ENCODE measurements at regions not wholly inside any gene's neighbourhood (a gene's known extent, or its start where the extent isn't known, plus 50 kb on each side); places are given as distances from the start of the nearest gene placed in this dataset.
"Not testable (repeated sequence)": the region's sequence is repeated elsewhere in the genome, so short reads cannot be mapped to it uniquely, and the experiment has no call there.

DNA sequence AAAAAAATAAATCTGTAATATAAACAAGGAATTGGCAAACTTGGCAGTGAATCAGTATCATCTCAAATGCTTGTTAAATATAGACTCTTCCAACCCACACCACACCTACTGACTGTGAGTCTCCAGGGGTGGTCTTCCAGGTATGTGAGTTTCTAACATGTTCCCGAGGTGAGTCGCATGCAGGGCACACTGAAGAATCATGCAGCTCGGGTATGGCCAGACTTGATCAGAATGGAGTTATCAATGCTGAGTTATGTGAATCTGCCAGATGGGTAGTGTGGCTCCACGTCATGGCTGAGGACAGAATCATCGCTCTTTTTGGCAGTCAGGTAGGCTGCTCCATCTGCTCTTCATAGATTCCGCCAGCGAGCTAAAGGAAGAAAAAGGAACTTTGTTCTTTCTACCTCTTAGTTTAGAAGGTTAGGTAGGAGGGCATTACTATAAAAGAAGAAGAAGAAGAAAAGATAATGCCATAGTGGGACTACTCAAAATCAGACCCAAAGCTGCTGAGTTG, 1279.7 kb upstream of the ZEB2 start:
- Histone ChIP-seq H3K36me3 (ENCODE audit: control insufficient read depth in 3 of 3, insufficient read depth in 3 of 3, low read length in 3 of 3) (no peaks in the 10 kb centered on the region), H3K9ac (ENCODE audit: low read depth in 1 of 3, low read length in 3 of 3) (no peak overlapping the region), H3K4me3 (ENCODE audit: low read length in 3 of 3) (no peak overlapping the region), H3K4me1 (ENCODE audit: control insufficient read depth in 3 of 3, insufficient read depth in 3 of 3, low read length in 3 of 3) (no peaks in the 10 kb centered on the region), H3K27me3 (ENCODE audit: control insufficient read depth in 3 of 3, insufficient read depth in 3 of 3, low read length in 3 of 3) (no peaks in the 10 kb centered on the region), H3K27ac (ENCODE audit: low read depth, low read length) (no peak overlapping the region), H3K9me3 (ENCODE audit: control insufficient read depth in 3 of 3, low read length in 3 of 3) (peaks cover 0 to 3% (median 0%) of the 10 kb centered on the region in 3 donors)

DNA sequence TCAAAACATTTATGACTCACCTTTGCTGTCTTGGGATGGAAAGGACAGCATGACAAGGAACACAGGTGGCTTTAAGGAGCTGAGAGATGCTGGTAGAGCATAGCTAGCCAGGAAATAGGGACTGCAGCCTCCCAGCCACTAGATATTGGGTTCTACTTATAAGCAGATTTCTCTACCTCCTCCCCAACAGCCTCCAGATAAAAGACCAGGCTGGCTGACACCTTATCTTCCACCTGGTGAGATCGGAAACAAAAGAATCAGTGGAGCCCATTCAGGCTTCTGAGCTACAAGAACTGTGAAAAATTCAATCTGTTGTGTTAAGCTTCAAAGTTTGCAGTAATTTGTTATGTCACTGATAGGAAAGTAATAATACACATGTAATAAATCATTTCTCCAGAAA, 1278.5 kb upstream of the ZEB2 start:
- H3K4me1 ChIP-seq (ENCODE audit: control insufficient read depth in 3 of 3, insufficient read depth in 3 of 3, low read length in 3 of 3), result no peaks in the 10 kb centered on the region
- no peaks in the 10 kb centered on the region for H3K27me3 ChIP-seq (ENCODE audit: control insufficient read depth in 3 of 3, insufficient read depth in 3 of 3, low read length in 3 of 3)
- H3K27ac ChIP-seq (ENCODE audit: low read depth, low read length), result no peak overlapping the region
- no peak overlapping the region for H3K9ac ChIP-seq (ENCODE audit: low read depth in 1 of 3, low read length in 3 of 3)
- H3K36me3 ChIP-seq (ENCODE audit: control insufficient read depth in 3 of 3, insufficient read depth in 3 of 3, low read length in 3 of 3), result no peaks in the 10 kb centered on the region
- H3K9me3 ChIP-seq (ENCODE audit: control insufficient read depth in 3 of 3, low read length in 3 of 3), result peaks cover 0 to 3% (median 0%) of the 10 kb centered on the region in 3 donors
- H3K4me3 ChIP-seq (ENCODE audit: low read length in 3 of 3), result no peak overlapping the region

GRCh38 chr2:145797692-145798091, 1277.8 kb upstream of the ZEB2 start:
- Histone ChIP-seq H3K9ac (ENCODE audit: low read depth in 1 of 3, low read length in 3 of 3) (no peak overlapping the region), H3K4me1 (ENCODE audit: control insufficient read depth in 3 of 3, insufficient read depth in 3 of 3, low read length in 3 of 3) (no peaks in the 10 kb centered on the region)

DNA sequence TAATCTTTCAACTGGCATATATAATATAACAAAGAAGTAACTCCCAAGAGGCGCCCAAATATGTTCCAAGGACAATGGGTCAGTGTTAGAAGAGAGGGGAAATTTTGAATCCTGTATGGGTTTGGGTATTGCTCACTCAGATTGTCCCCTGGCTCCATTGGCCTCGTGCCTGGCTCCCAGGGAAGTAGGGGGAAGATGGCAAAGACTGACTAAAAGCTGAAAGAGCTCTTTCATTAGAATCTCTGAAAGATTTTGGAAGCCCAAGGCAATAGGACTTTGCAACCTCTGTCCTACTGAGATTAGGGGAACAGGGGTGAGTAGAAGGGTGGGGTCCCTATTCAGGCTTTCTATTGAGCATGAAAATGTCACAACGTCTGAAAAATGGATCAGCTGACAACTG, 1272.8 kb upstream of the ZEB2 start:
- Histone ChIP-seq H3K4me3 (ENCODE audit: low read length in 3 of 3) (no peak overlapping the region), H3K36me3 (ENCODE audit: control insufficient read depth in 3 of 3, insufficient read depth in 3 of 3, low read length in 3 of 3) (no peaks in the 10 kb centered on the region), H3K27ac (ENCODE audit: low read depth, low read length) (no peak overlapping the region), H3K9ac (ENCODE audit: low read depth in 1 of 3, low read length in 3 of 3) (no peak overlapping the region), H3K4me1 (ENCODE audit: control insufficient read depth in 3 of 3, insufficient read depth in 3 of 3, low read length in 3 of 3) (no peaks in the 10 kb centered on the region), H3K27me3 (ENCODE audit: control insufficient read depth in 3 of 3, insufficient read depth in 3 of 3, low read length in 3 of 3) (no peaks in the 10 kb centered on the region), H3K9me3 (ENCODE audit: control insufficient read depth in 3 of 3, low read length in 3 of 3) (no peaks in the 10 kb centered on the region)

More at GRCh38 chr2:145797692-145798091, 1277.8 kb upstream of the ZEB2 start:
- H3K36me3 ChIP-seq (ENCODE audit: control insufficient read depth in 3 of 3, insufficient read depth in 3 of 3, low read length in 3 of 3), result no peaks in the 10 kb centered on the region
- H3K4me3 ChIP-seq (ENCODE audit: low read length in 3 of 3), result no peak overlapping the region
- no peak overlapping the region for H3K27ac ChIP-seq (ENCODE audit: low read depth, low read length)
- no peaks in the 10 kb centered on the region for H3K27me3 ChIP-seq (ENCODE audit: control insufficient read depth in 3 of 3, insufficient read depth in 3 of 3, low read length in 3 of 3)
- H3K9me3 ChIP-seq (ENCODE audit: control insufficient read depth in 3 of 3, low read length in 3 of 3), result peaks cover 0 to 3% (median 0%) of the 10 kb centered on the region in 3 donors

- Histone ChIP-seq H3K9ac (ENCODE audit: low read depth in 1 of 3, low read length in 3 of 3) (no peak overlapping the region), H3K9me3 (ENCODE audit: control insufficient read depth in 3 of 3, low read length in 3 of 3) (no peaks in the 10 kb centered on the region)
Observed at GRCh38 chr2:145789636-145790035, 1269.7 kb upstream of the ZEB2 start.

DNA sequence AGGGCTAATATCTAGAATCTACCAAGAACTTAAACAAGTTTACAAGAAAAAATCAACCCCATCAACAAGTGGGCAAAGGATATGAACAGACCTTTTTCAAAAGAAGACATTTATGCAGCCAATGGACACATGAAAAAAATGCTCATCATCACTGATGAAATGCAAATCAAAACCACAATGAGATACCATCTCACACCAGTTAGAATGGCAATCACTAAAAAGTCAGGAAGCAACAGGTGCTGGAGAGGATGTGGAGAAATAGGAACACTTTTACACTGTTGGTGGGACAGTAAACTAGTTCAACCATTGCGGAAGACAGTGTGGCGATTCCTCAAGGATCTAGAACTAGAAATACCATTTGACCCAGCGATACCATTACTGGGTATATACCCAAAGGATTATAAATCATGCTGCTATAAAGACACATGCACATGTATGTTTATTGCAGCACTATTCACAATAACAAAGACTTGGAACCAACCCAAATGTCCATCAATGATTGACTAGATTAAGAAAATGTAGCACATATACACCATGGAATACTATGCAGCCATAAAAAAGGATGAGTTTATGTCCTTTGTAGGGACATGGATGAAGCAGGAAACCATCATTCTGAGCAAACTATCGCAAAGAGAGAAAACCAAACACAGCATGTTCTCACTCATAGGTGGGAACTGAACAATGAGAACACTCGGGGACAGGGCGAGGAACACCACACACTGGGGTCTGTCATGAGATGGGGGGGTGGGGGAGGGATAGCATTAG, 1267.9 kb upstream of the ZEB2 start:
- not testable (repeated sequence) for H3K27me3 ChIP-seq (ENCODE audit: control insufficient read depth in 3 of 3, insufficient read depth in 3 of 3, low read length in 3 of 3); H3K36me3 ChIP-seq (ENCODE audit: control insufficient read depth in 3 of 3, insufficient read depth in 3 of 3, low read length in 3 of 3); H3K9ac ChIP-seq (ENCODE audit: low read depth in 1 of 3, low read length in 3 of 3); H3K27ac ChIP-seq (ENCODE audit: low read depth, low read length); H3K4me1 ChIP-seq (ENCODE audit: control insufficient read depth in 3 of 3, insufficient read depth in 3 of 3, low read length in 3 of 3); H3K4me3 ChIP-seq (ENCODE audit: low read length in 3 of 3); H3K9me3 ChIP-seq (ENCODE audit: control insufficient read depth in 3 of 3, low read length in 3 of 3)

More at GRCh38 chr2:145789636-145790035, 1269.7 kb upstream of the ZEB2 start:
- H3K27ac ChIP-seq (ENCODE audit: low read depth, low read length), result no peak overlapping the region
- H3K4me3 ChIP-seq (ENCODE audit: low read length in 3 of 3), result no peak overlapping the region
- no peaks in the 10 kb centered on the region for H3K27me3 ChIP-seq (ENCODE audit: control insufficient read depth in 3 of 3, insufficient read depth in 3 of 3, low read length in 3 of 3)
- no peaks in the 10 kb centered on the region for H3K4me1 ChIP-seq (ENCODE audit: control insufficient read depth in 3 of 3, insufficient read depth in 3 of 3, low read length in 3 of 3)
- no peaks in the 10 kb centered on the region for H3K36me3 ChIP-seq (ENCODE audit: control insufficient read depth in 3 of 3, insufficient read depth in 3 of 3, low read length in 3 of 3)

- H3K4me3 ChIP-seq (ENCODE audit: low read length in 3 of 3); H3K9me3 ChIP-seq (ENCODE audit: control insufficient read depth in 3 of 3, low read length in 3 of 3); H3K9ac ChIP-seq (ENCODE audit: low read depth in 1 of 3, low read length in 3 of 3); H3K27ac ChIP-seq (ENCODE audit: low read depth, low read length); H3K27me3 ChIP-seq (ENCODE audit: control insufficient read depth in 3 of 3, insufficient read depth in 3 of 3, low read length in 3 of 3); H3K4me1 ChIP-seq (ENCODE audit: control insufficient read depth in 3 of 3, insufficient read depth in 3 of 3, low read length in 3 of 3); H3K36me3 ChIP-seq (ENCODE audit: control insufficient read depth in 3 of 3, insufficient read depth in 3 of 3, low read length in 3 of 3): not testable (repeated sequence)
Observed at GRCh38 chr2:145782607-145783006, 1262.7 kb upstream of the ZEB2 start.

GRCh38 chr2:145777914-145778313, 1258.0 kb upstream of the ZEB2 start:
- H3K27me3 ChIP-seq (ENCODE audit: control insufficient read depth in 3 of 3, insufficient read depth in 3 of 3, low read length in 3 of 3), result no peaks in the 10 kb centered on the region
- no peaks in the 10 kb centered on the region for H3K9me3 ChIP-seq (ENCODE audit: control insufficient read depth in 3 of 3, low read length in 3 of 3)
- no peaks in the 10 kb centered on the region for H3K36me3 ChIP-seq (ENCODE audit: control insufficient read depth in 3 of 3, insufficient read depth in 3 of 3, low read length in 3 of 3)
- no peaks in the 10 kb centered on the region for H3K4me1 ChIP-seq (ENCODE audit: control insufficient read depth in 3 of 3, insufficient read depth in 3 of 3, low read length in 3 of 3)
- no peak overlapping the region for H3K4me3 ChIP-seq (ENCODE audit: low read length in 3 of 3)
- no peak overlapping the region for H3K9ac ChIP-seq (ENCODE audit: low read depth in 1 of 3, low read length in 3 of 3)
- no peak overlapping the region for H3K27ac ChIP-seq (ENCODE audit: low read depth, low read length)

GRCh38 chr2:145777297-145777696, 1257.4 kb upstream of the ZEB2 start:
- Histone ChIP-seq H3K9ac (ENCODE audit: low read depth in 1 of 3, low read length in 3 of 3) (no peak overlapping the region), H3K27ac (ENCODE audit: low read depth, low read length) (no peak overlapping the region), H3K9me3 (ENCODE audit: control insufficient read depth in 3 of 3, low read length in 3 of 3) (no peaks in the 10 kb centered on the region), H3K36me3 (ENCODE audit: control insufficient read depth in 3 of 3, insufficient read depth in 3 of 3, low read length in 3 of 3) (no peaks in the 10 kb centered on the region), H3K27me3 (ENCODE audit: control insufficient read depth in 3 of 3, insufficient read depth in 3 of 3, low read length in 3 of 3) (no peaks in the 10 kb centered on the region), H3K4me3 (ENCODE audit: low read length in 3 of 3) (no peak overlapping the region), H3K4me1 (ENCODE audit: control insufficient read depth in 3 of 3, insufficient read depth in 3 of 3, low read length in 3 of 3) (no peaks in the 10 kb centered on the region)

- Histone ChIP-seq H3K4me3 (ENCODE audit: low read length in 3 of 3) (no peak overlapping the region), H3K27ac (ENCODE audit: low read depth, low read length) (no peak overlapping the region), H3K4me1 (ENCODE audit: control insufficient read depth in 3 of 3, insufficient read depth in 3 of 3, low read length in 3 of 3) (no peaks in the 10 kb centered on the region), H3K36me3 (ENCODE audit: control insufficient read depth in 3 of 3, insufficient read depth in 3 of 3, low read length in 3 of 3) (no peaks in the 10 kb centered on the region), H3K27me3 (ENCODE audit: control insufficient read depth in 3 of 3, insufficient read depth in 3 of 3, low read length in 3 of 3) (no peaks in the 10 kb centered on the region), H3K9ac (ENCODE audit: low read depth in 1 of 3, low read length in 3 of 3) (no peak overlapping the region), H3K9me3 (ENCODE audit: control insufficient read depth in 3 of 3, low read length in 3 of 3) (no peaks in the 10 kb centered on the region)
Observed at GRCh38 chr2:145775591-145775990, 1255.7 kb upstream of the ZEB2 start.

All from skeletal muscle tissue (tissue), 3 donors.